ENCODE measurements at regions not wholly inside any gene's neighbourhood (a gene's known extent, or its start where the extent isn't known, plus 50 kb on each side); places are given as distances from the start of the nearest gene placed in this dataset.
"Not testable (repeated sequence)": the region's sequence is repeated elsewhere in the genome, so short reads cannot be mapped to it uniquely, and the experiment has no call there.

GRCh38 chr4:148849581-148849980, 407.4 kb upstream of the NR3C2 start:
- no peak for DNase-seq (ENCODE audit: extremely low spot score, unreplicated experiment)
- Mint-ChIP-seq H3K36me3 (ENCODE audit: unreplicated experiment) (no peaks in the 10 kb centered on the region), H3K4me3 (ENCODE audit: unreplicated experiment) (no peak overlapping the region), H3K27ac (ENCODE audit: unreplicated experiment) (no peak overlapping the region), H3K4me1 (ENCODE audit: unreplicated experiment) (no peaks in the 10 kb centered on the region), H3K27me3 (ENCODE audit: unreplicated experiment) (no peaks in the 10 kb centered on the region), H3K9me3 (ENCODE audit: unreplicated experiment) (no peaks in the 10 kb centered on the region)
- no peak for TF ChIP-seq CTCF (IDR thresholded peaks at IDR 0.05)

- Mint-ChIP-seq H3K4me1 (ENCODE audit: unreplicated experiment) (no peaks in the 10 kb centered on the region), H3K27me3 (ENCODE audit: unreplicated experiment) (no peaks in the 10 kb centered on the region), H3K4me3 (ENCODE audit: unreplicated experiment) (no peak overlapping the region), H3K36me3 (ENCODE audit: unreplicated experiment) (no peaks in the 10 kb centered on the region), H3K9me3 (ENCODE audit: unreplicated experiment) (no peaks in the 10 kb centered on the region), H3K27ac (ENCODE audit: unreplicated experiment) (no peak overlapping the region)
- no peak for DNase-seq (ENCODE audit: extremely low spot score, unreplicated experiment)
- TF ChIP-seq CTCF (IDR thresholded peaks at IDR 0.05): no peak
These were observed 405.5 kb upstream of the NR3C2 start for GRCh38 chr4:148847544-148848255.

- Mint-ChIP-seq H3K9me3 (ENCODE audit: unreplicated experiment) (no peaks in the 10 kb centered on the region), H3K27me3 (ENCODE audit: unreplicated experiment) (no peaks in the 10 kb centered on the region), H3K4me3 (ENCODE audit: unreplicated experiment) (no peak overlapping the region), H3K4me1 (ENCODE audit: unreplicated experiment) (no peaks in the 10 kb centered on the region), H3K27ac (ENCODE audit: unreplicated experiment) (no peak overlapping the region), H3K36me3 (ENCODE audit: unreplicated experiment) (no peaks in the 10 kb centered on the region)
- TF ChIP-seq CTCF (IDR thresholded peaks at IDR 0.05): no peak
- no peak for DNase-seq (ENCODE audit: extremely low spot score, unreplicated experiment)
These were observed 403.4 kb upstream of the NR3C2 start for GRCh38 chr4:148845609-148846008.

GRCh38 chr4:148843625-148844024, 401.4 kb upstream of the NR3C2 start:
- no peaks in the 10 kb centered on the region for H3K36me3 Mint-ChIP-seq (ENCODE audit: unreplicated experiment)
- H3K9me3 Mint-ChIP-seq (ENCODE audit: unreplicated experiment): no peaks in the 10 kb centered on the region
- no peaks in the 10 kb centered on the region for H3K27me3 Mint-ChIP-seq (ENCODE audit: unreplicated experiment)
- DNase-seq (ENCODE audit: extremely low spot score, unreplicated experiment): no peak
- no peak overlapping the region for H3K27ac Mint-ChIP-seq (ENCODE audit: unreplicated experiment)
- TF ChIP-seq CTCF (IDR thresholded peaks at IDR 0.05): no peak
- H3K4me1 Mint-ChIP-seq (ENCODE audit: unreplicated experiment): no peaks in the 10 kb centered on the region
- H3K4me3 Mint-ChIP-seq (ENCODE audit: unreplicated experiment): no peak overlapping the region

GRCh38 chr4:148842843-148843242, 400.6 kb upstream of the NR3C2 start:
- H3K4me3 Mint-ChIP-seq (ENCODE audit: unreplicated experiment): no peak overlapping the region
- TF ChIP-seq CTCF (IDR thresholded peaks at IDR 0.05): no peak
- H3K9me3 Mint-ChIP-seq (ENCODE audit: unreplicated experiment): no peaks in the 10 kb centered on the region
- no peaks in the 10 kb centered on the region for H3K27me3 Mint-ChIP-seq (ENCODE audit: unreplicated experiment)
- no peak overlapping the region for H3K27ac Mint-ChIP-seq (ENCODE audit: unreplicated experiment)
- H3K4me1 Mint-ChIP-seq (ENCODE audit: unreplicated experiment): no peaks in the 10 kb centered on the region
- H3K36me3 Mint-ChIP-seq (ENCODE audit: unreplicated experiment): no peaks in the 10 kb centered on the region
- DNase-seq (ENCODE audit: extremely low spot score, unreplicated experiment): no peak

- H3K36me3 Mint-ChIP-seq (ENCODE audit: unreplicated experiment); DNase-seq (ENCODE audit: extremely low spot score, unreplicated experiment); H3K4me1 Mint-ChIP-seq (ENCODE audit: unreplicated experiment); H3K27ac Mint-ChIP-seq (ENCODE audit: unreplicated experiment); H3K4me3 Mint-ChIP-seq (ENCODE audit: unreplicated experiment); H3K27me3 Mint-ChIP-seq (ENCODE audit: unreplicated experiment); H3K9me3 Mint-ChIP-seq (ENCODE audit: unreplicated experiment): not testable (repeated sequence)
These were observed 395.4 kb upstream of the NR3C2 start for GRCh38 chr4:148837571-148837970.

Data from osteocyte (in vitro differentiated cells).